Breast epithelium (tissue), 3 donors: ENCODE measurements at regions not wholly inside any gene's neighbourhood (a gene's known extent, or its start where the extent isn't known, plus 50 kb on each side); places are given as distances from the start of the nearest gene placed in this dataset.

Source experiments
- POLR2A ChIP-seq: fragments of 450-650 bp; IDR thresholded peaks from one replicate; pipeline ENCODE4 v1.6.1; 2016; ENCODE audit warnings: antibody characterized with exemption, mild to moderate bottlenecking, moderate library complexity
- POLR2AphosphoS5 ChIP-seq, 3 donors: sonication (generic); formaldehyde crosslinking; IDR thresholded peaks; one replicate each; pipeline ENCODE4 v1.6.1; 2017; ENCODE audit warnings: antibody characterized with exemption in 3 of 3
- TF ChIP-seq, protein P1 (sequence below), 3 donors: fragments of 450-650 bp; IDR thresholded peaks; one replicate each; pipeline ENCODE4 v1.5.1; 2016 to 2017; ENCODE audit warnings: antibody characterized with exemption in 3 of 3, mild to moderate bottlenecking in 3 of 3, moderate library complexity in 3 of 3

DNA sequence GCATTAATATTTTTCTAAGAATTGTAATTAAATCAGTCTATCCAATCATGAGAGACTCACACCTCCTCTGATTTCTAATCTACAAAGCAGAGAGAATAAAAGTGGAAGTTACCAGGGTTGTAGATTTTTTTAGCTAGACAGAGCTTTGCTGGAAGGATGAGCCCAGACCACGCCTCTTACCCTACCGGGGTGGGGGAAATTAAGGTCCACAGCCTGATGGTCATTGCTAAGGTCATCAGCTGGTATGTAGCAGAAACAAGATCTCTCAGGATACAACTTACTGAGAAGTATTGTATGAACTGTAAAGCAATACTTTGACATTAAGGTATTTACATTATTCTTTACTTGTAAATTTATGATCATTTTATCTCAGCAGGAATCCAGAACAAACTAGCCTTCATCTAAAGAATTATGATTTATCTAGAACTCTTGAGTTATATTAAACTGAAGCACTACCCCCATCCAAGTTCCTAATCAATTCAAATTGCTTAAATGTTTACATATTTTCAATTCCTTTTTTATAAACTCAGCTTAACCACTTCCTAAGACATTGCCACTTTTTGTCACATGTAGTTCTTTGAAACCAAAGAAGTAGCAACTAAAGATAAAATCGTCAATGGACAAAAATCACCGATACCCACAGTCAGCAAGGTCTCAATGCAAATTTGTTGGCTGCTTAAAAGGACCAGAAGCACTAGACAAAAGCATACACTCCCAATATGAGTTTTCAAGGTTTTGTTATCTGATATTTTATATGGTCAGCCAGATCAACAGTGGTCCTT lies 225.8 kb upstream of the DAPK1 start:
- TF ChIP-seq, protein P1, sequence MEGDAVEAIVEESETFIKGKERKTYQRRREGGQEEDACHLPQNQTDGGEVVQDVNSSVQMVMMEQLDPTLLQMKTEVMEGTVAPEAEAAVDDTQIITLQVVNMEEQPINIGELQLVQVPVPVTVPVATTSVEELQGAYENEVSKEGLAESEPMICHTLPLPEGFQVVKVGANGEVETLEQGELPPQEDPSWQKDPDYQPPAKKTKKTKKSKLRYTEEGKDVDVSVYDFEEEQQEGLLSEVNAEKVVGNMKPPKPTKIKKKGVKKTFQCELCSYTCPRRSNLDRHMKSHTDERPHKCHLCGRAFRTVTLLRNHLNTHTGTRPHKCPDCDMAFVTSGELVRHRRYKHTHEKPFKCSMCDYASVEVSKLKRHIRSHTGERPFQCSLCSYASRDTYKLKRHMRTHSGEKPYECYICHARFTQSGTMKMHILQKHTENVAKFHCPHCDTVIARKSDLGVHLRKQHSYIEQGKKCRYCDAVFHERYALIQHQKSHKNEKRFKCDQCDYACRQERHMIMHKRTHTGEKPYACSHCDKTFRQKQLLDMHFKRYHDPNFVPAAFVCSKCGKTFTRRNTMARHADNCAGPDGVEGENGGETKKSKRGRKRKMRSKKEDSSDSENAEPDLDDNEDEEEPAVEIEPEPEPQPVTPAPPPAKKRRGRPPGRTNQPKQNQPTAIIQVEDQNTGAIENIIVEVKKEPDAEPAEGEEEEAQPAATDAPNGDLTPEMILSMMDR (IDR thresholded peaks at IDR 0.05): no peak
- no peak for TF ChIP-seq POLR2A
- no peak for TF ChIP-seq POLR2AphosphoS5 (IDR thresholded peaks at IDR 0.05)
